NCI-H226 (cell line): ENCODE measurements at regions not wholly inside any gene's neighbourhood (a gene's known extent, or its start where the extent isn't known, plus 50 kb on each side); places are given as distances from the start of the nearest gene placed in this dataset.

Source experiments
- DNase-seq: peaks from one replicate; pipeline ENCODE4 v3.0.0-alpha.2; 2015

- no peak for DNase-seq
These were observed 575.8 kb upstream of the ZNF462 start for GRCh38 chr9:106287091-106287631.

- no peak for DNase-seq
These were observed 575.2 kb upstream of the ZNF462 start for GRCh38 chr9:106287731-106288130.

DNA sequence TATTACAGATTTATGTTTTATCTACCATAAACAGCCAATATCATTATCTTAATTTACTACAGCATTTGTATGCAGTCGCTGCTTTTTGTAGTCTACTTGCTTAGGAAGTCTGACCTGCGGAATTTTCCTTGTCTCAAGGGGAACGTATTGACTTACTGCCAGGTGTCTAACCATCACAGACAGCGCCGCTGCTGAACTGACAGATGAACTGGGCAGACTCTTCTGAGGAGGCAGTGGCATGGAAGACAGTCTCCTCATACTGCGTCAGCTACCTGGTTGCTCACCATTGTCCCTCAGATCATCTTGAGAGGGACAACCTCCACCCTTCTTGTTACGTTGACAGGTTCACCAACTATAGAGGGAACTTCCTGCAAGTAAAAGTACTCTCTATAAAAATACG is 574.3 kb upstream of the ZNF462 start:
- DNase-seq = no peak

DNA sequence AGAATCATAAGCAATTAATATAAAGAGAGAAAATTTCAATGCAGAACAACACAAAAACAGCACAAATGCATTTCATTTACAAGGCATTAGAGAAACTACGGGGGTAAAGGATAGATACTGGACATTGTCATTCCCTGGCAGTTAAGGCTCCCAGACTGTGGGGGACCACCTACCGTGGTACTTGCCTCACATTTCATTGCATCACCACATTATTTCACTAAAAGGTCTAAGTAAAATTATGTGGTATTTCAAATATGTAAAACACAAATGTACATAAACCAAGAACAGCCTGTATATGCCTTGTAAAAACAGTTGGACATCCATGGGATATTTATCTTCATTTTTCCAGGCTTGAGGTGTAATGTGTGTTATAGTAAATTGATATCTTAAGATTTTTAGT is 571.2 kb upstream of the ZNF462 start:
- no peak for DNase-seq

GRCh38 chr9:106296426-106296825 is 566.5 kb upstream of the ZNF462 start:
- DNase-seq = no peak

DNA sequence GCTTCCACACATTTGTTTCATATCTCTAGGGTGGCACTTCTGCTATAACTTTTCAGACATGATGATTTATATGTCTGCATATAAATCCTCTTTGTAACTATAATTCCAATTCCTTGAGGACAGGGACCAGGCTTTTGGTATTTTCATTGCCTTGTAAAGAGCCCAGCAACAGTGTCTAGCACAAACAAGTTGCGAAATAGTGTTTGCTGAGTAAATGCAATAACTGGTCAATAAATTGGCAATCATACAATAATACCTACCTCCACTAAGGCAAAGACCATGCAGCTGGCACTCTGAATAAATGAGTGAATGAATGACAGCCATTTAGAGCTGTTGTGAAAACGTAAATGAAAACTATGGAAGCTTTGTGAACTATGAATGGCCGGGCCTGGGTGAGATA is 564.0 kb upstream of the ZNF462 start:
- no peak for DNase-seq

DNA sequence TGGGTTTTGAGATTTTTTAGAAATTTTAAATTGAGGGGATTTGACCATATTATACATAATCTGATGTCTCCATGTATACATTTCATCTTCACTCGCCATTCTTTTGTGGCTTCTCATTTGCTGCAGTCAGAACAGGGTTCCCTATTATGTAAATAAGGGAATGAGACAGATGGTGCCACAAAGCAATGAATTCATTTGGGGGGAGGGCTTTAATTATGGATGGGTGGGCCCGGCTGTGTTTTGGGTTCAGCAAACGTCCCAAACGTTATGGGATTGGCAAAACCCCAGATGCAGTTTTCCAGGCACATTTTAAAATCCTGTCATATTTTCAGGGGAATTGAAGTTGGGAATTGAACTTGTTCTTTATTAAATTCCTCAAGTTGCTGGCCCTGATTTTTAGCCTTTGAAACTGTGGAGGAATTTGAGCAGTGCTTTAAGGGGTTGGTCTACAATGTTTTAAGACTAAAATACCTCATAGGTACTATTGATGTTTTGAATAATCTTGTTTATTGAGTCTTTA is 558.5 kb upstream of the ZNF462 start:
- DNase-seq = no peak

DNA sequence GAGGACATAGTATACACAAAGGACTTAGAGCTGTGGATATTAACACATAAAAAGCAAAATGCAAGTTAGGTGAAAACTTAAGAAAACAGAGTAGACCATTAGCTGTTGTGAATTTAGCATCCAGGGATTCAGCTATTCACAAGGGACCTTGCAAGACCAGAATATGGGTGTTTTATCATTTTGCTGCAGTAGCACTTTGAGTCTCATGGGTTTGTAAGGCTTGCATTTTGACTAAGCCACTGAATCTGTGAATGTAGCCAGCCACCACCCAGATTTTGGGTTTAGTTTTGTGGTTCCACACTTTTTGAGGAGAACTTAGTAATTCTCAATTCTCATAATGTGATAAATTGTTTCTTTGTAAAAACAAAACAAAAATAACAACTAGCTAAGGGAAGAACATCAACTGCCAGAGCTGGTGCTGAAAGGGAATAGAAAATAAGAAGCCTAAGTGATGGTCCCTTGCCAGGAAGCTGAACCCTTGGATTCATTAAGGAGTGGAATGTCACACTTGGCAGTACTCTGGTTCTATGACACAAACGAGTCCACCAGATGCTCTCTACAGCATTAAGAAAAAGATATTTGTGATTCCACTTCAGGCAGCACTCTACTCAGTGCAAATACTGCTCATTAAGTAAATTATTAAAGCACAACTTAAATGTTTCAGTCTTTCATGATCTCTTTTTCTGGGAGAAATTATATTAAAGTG is 557.4 kb upstream of the ZNF462 start:
- no peak for DNase-seq

DNA sequence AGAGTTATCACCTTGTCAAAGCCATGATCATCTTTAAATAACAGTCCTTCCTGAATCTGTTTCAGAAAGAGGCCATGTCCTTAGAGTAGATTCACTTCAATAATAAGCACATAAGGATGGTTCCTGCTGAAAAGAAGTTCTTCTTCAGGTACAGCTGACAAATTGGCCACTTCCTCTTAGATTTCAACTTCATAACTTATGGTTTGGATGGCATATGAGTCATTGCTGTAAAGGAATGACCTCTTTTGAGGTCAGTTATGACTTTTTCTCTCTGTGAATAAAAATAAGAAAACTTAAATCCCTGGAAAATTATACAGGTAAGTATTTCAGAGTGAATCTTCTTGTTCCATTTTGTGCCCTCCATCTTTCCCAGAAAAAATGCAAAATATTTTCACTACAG is 555.3 kb upstream of the ZNF462 start:
- no peak for DNase-seq

DNA sequence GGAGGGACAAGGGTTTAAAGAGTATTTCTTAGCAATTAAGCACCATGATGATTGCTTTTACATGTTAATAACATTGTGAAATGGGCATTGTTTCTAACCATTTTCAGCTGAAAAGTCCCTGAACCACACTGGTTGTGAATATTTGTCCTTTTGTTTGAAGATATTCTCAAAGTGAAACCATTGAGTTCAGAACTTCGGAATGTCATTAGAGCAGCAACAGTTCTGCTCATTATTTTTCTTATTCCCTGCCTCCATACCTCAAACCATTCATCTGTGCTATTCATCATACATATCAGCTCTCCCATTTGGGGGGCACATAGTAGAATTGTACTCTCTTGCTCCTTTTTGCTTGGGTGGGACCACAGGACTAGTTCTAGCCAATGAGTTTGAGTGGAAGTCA is 553.0 kb upstream of the ZNF462 start:
- no peak for DNase-seq

DNA sequence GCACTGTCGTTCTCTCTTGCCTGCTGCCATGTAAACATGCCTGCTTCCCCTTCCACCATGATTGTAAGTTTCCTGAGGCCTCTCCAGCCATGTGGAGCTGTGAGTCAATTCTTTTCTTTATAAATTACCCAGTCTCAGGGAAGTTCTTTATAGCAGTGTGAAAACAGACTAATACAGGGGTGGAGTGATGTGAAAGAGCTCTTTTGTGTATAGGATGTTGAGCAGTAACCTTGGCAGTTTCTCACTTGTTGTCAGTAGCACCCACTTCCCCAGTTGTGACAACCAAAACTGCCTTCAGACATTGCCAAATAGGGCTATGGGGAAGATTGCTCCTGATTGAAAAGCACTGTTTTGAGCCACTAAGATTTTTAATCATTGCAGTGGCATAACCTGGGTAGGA is 552.2 kb upstream of the ZNF462 start:
- DNase-seq = no peak

- DNase-seq = no peak
These were observed 550.1 kb upstream of the ZNF462 start for GRCh38 chr9:106312906-106313305.

DNA sequence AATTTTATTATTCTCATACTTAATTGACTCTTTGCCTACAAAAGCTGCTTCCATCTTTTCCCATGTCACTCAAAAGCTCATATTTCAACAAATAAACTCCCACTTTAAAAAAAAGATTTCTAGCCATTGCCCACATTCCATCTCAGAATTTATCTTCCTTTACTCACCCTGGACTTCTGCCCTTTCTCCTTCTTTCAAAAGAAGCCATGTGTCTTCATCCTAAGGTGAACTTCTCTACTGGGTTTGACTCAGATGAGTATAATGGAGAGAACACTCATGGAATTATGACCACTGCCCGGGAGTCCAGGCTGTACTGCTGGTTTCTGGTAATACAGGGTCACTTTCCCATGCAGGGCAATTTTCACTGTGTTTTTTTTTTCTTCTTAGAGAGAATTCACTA is 548.5 kb upstream of the ZNF462 start:
- peak; percentile 20 for DNase-seq

- no peak for DNase-seq
These were observed 541.4 kb upstream of the ZNF462 start for GRCh38 chr9:106321394-106322180.

- DNase-seq = no peak
These were observed 540.2 kb upstream of the ZNF462 start for GRCh38 chr9:106322706-106323245.

- no peak for DNase-seq
These were observed 538.8 kb upstream of the ZNF462 start for GRCh38 chr9:106324053-106324585.

GRCh38 chr9:106324591-106325280 is 538.2 kb upstream of the ZNF462 start:
- no peak for DNase-seq

- no peak for DNase-seq
These were observed 536.5 kb upstream of the ZNF462 start for GRCh38 chr9:106326493-106326892.

- DNase-seq = no peak
These were observed 529.5 kb upstream of the ZNF462 start for GRCh38 chr9:106333481-106333880.

DNA sequence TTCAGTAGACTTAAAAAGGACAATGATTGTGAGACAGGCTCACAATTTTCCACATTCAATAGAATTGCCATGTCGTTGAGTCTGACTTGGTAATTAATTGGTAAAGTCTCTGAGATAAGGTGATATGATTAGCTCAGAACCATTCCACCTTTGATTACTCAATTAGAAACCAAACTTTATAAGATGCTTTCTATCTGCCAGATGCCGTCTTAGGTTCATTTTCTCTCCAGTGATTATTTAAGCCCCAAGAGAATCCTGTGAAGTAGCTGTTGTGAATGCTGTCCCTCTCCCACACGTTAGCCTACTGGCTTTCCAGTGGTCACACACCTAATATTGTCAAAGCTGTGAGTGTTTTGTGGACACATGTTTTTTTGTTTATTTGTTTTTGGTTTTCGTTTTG is 528.9 kb upstream of the ZNF462 start:
- DNase-seq = no peak

GRCh38 chr9:106339882-106340281 is 523.1 kb upstream of the ZNF462 start:
- no peak for DNase-seq

GRCh38 chr9:106350777-106351176 is 512.2 kb upstream of the ZNF462 start:
- no peak for DNase-seq

GRCh38 chr9:106356924-106357323 is 506.0 kb upstream of the ZNF462 start:
- DNase-seq = no peak
